IPS-NIHi11 (cell line): ENCODE measurements at regions not wholly inside any gene's neighbourhood (a gene's known extent, or its start where the extent isn't known, plus 50 kb on each side); places are given as distances from the start of the nearest gene placed in this dataset.
A peak's percentile ranks its signal among the peaks of the same experiment; 100 is the strongest.

Experiments used
- DNase-seq: peaks from one replicate; pipeline ENCODE4 v3.0.0; 2012; ENCODE audit warnings: mixed read lengths, low spot score

DNA sequence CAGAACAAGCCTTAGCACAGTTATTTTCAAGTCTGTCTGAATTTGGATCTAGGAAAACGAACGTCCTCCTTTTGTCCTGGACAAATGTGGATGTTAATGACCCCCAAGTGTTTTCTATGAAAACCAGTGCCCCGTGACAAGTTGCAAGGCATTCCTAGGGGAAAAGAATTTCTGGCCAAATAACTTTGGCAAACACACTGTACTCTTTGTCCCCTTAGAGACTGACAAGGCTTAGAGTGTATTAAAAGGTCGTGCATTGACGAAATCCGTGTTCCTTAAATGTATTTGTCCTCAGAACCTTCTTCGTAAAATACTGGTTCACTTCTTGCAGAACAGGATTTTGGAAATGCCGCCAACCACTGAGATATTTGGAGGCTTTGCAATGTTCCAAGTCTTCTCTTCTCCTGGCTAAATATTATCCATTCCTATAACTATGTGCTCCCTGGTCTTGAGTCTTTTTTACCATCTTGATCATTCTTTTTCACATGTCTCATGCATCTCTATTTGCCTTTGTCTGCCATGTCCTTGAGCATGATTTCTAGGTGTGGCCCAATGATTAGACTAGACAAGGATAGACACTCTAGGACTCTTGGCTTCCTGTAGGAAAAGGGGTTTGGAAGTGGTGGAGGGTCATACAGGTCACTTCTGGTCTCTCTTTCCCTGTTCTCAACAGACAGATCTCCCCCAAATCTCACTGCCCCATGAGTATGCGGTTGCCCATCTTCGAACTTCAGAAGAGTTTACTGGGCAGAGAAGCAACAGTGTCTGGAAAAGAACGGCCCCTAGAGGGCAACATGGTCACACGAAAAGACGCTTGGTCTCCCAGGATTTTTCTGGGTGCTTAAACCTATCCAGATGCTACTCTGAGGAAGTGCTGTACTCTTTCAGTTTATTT lies 117.5 kb downstream of the EDEM1 start:
- peak; percentile 50 for DNase-seq

DNA sequence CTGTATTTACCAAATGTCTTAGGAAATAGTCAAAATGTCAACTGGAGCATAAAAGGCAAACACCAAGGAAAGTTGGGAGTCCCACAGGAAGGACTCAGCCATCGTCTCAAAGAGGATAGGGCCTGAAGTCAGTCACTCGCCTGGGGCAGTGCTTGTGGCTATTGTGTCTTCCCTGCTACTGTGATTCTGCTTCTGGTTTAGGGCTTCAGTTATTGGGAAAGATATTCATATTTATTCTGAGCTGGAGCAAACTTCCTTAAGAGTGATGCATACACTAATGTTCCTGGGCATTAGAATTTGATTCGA lies 118.1 kb downstream of the EDEM1 start:
- no peak for DNase-seq

DNA sequence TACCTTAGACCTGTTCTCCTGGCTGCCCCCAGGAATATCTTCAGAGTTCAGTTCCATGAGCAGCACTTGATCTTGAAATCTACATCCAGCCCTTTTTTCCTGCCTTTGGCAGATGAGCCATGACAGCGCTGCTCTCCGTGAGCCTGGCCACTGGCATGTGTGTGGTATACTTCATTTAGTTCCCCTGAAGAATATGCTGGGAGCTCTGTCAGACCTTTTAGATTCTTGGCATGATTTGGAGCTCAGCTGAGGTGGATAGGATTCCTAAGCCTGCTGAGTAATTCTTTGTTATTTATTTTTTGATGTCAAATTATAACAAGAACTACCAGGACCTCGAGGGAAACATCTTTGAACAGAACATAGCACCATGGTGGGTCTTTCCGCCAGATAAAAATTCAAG lies 121.7 kb downstream of the EDEM1 start:
- no peak for DNase-seq

DNA sequence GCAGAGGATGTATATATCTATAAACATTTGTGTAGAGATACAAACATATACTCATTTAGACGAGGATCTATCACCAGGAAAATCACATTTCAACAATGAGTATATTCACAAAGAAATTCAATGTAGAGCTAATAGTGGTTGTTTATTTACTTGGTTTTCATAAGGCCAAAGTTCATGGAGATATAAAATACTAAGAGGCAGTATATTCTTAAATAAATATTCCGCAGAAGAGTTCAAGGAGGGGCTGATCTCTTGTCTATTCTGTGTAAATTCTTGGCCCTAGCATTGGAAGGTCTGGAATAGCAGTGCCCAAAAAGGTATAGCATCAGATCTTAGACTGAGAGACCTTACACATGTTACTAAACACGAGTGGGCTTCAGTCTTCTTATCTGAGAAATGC lies 122.1 kb downstream of the EDEM1 start:
- DNase-seq, result no peak

DNA sequence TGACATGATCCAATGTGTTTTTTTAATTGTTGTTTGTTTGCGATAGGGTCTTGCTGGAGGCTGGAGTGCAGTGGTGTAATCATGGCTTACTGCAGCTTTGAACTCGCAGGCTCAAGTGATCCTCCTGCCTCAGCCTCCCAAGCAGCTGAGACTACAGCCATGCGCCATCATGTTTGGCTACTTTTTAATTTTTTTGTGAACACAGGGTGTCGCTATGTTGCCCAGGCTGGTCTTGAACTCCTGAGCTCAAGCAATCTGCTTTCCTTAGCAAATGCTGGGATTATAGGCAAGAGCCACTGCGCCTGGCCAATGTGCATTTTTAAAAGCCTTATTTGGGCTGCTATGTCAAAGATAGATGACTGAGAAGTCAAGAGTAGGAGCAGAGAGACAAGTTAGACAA lies 123.0 kb downstream of the EDEM1 start:
- no peak for DNase-seq

DNA sequence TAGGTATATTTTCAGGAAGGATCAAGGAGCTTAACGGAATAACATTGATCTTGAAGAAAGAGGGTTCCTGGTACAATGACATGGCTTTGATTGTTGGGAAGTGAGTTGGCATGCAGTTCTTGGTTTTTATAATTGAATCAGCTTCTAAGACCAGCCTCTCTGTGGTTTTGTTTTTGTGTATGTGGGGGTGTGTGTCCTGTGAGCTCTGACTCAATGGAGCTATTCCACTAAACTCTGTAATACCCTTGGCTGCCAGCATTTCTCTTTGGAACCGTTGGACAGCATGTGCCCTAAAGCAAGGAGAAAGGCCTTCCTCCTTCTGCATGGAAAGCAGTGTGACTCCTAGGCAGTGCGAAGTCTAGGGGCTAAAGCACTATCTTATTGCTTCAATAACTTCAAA lies 124.8 kb downstream of the EDEM1 start:
- no peak for DNase-seq

DNA sequence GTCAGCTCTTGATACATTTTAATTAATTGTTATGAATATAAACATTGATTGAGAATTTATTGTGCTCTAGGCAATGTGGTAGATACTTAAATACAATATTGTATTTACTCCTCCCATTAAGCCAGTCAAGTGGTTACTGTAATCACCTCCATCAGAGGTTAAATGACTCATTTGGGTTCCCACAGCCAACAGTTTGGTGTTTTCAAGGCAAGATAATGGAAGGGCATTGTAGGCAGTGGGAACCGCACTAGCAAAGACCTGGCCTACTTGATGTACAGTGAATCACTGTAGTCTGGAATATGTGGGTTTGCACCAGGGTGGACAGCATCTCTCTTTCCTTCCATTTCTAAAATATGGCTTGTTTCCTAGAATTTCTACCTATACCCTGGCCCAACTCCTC lies 127.4 kb downstream of the EDEM1 start:
- no peak for DNase-seq

DNA sequence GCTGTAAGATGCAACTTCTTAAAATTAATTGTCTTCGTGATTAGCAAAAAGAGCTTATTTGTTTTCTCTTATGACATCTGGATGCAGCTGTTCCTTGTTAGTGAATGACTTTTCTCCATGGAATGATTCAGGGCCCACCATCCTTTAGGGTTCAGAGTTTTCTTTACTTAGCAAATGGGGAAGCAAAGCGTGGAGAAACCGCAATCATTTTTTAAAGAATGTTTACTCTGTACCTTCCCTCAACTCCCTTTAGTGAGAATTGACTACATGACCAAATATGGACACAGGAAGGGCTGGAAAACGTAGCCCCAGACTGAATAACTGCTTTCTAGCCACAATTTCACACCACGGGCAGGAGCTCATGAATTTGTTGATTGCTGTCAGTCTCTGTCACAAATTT lies 130.1 kb downstream of the EDEM1 start:
- no peak for DNase-seq

DNA sequence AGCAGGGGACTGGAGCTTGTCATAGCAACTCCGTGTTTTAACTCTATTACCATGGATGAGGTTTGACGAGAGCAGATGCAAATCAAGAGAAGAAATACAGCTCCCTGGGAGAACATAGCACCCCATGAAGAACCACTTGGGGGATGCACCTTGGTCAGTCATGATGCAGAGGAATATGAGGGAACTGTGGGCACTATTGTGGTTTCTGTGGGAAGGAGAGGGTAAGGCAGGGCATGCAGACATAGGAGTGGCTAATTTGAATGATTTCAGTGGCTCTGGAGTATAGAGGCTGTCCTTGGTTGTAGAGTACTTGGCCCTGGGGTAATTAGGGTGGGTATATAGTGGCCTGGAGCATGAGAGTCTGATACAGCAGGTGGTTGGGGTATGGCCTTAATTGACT lies 131.9 kb downstream of the EDEM1 start:
- DNase-seq, result no peak

DNA sequence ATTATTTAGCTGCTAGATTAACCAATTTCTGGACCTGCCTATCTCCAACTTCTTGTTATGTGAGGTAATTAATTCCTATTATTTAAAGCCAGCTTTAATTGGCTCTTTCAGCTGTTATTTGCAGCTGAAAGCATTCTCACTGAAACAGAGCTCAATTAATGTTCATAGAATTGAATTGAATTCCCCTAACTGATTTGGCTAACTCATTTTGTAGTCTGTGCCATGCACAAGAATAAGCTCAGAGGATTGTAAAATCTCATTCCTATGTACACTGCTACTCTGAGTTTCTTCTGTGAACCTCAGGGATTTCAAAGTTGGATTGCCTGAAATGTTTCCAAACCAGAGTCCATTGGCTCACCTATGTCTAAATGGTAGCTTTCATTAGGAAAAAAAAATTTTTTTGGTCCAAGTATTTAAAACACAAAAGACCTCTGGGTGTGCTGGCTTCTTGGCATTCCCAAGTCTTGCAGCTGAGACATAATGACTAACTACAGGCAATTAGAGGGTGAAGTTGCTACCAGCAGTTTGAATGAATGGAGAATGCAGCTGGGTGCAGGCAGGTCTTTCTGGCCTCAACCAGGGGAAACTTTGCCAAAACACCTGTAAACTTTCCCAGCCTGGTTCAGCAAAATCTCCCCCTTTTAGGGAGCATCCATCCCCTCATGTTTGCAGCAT lies 134.3 kb downstream of the EDEM1 start:
- DNase-seq, result no peak

DNA sequence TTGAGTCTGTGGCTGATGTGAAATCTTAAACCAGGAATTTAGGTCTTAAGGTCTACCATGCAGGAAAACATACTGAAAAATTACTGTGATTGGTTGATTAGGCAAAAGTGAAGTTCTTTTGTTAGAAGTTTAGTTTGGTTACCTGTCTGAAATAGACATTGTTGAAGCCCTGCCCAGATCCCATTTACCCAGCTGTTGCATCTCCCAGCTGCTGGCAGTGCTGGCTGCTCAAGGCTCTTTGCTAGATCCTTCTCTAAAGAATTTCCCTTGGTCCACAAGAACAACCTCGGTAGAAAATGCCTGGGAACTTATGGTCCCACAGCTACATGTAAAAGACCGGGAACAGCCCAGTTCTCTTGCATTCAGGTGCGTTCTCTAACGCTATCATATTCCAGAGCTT lies 137.3 kb downstream of the EDEM1 start:
- no peak for DNase-seq

DNA sequence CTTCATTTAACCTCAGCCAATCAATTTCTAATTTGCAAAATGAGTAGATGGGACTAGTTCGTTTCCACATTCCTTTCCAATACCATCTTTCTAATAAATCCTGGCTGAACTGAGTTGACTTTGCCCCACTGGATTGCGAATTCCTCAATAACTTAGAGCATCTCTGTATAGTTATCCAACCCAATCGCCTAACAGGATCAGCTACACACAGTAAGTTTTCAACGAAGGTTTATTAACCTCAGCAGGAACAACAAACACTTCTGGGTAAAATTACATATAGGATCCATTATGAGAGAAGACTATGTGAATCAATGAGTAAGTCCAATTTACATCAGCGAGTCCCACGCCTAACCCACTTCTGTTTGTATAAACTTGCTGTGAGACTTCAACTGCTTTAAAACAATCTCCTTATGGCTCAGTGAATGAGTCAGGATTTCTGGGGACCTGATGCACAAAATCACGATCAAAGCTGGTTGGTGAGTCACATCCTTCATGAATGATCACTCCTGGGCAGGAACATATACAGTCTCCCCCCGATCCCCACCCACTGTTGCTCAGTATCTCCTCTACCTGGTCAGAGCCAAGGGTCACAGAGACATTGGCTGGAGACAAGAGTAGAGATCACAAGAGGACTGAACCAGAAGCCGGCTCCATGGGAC lies 142.8 kb downstream of the EDEM1 start:
- no peak for DNase-seq

DNA sequence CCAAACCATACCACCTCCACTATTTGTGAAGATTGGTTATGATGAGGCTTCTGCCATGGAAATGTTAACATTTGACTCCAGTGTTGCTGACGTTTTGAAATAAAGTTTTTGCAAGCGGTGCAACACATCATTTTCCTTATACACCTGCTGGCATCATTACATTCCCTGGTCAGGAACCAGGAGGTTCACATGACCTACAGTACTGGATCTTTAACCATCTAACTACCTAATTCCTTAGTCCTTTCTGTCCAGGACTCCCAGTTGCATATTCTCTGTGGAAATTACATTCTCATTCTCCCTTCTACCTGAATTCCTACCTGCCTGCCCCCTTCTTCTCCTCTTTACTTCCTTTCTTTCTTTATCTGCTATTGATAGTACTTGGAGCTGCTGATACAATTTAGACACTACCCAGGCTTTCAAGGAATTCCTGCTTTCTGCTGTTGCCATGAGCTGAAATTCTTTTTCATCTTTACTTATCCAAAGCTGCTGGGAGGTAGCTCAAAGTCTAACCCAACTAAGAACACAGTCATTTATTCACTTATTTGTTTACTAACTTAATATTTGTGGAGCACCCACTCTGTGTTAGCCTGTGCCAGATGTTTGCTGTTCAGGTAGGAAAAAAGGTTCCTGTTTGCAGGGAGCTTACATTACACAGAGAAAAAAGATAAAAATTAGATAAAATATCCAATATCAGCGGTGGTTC lies 144.2 kb downstream of the EDEM1 start:
- no peak for DNase-seq

DNA sequence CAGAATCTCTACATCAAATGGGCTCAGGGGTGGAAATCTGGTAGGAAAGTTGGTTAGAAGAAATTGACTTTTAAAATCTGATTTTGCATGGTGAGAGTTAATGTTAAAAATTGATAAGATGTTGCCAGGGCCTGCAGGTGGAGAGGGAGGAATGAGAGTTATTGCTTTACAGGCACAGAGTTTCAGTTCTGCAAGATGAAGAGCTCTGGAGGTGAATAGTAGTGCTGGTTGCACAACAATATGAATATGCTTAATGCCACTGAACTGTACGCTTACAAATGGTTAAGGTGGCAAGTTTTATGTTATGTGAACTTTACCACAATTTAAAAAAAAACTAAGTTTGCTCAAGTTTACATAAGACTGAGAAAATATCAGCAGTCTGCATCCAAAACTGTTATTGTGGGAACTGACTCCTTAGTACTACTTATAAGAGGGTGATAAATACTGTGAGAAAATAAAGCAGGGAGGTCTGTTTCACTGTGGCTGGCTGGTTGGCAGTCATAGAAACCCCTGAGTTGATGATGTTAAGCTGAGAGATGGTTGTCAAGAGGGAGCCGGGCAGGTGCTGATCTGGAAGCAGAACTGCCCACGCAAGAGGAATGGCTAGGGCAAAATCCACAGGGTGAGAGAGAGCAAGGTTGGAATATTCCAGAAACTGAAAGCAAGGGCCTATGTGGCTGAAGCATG lies 144.9 kb downstream of the EDEM1 start:
- no peak for DNase-seq

DNA sequence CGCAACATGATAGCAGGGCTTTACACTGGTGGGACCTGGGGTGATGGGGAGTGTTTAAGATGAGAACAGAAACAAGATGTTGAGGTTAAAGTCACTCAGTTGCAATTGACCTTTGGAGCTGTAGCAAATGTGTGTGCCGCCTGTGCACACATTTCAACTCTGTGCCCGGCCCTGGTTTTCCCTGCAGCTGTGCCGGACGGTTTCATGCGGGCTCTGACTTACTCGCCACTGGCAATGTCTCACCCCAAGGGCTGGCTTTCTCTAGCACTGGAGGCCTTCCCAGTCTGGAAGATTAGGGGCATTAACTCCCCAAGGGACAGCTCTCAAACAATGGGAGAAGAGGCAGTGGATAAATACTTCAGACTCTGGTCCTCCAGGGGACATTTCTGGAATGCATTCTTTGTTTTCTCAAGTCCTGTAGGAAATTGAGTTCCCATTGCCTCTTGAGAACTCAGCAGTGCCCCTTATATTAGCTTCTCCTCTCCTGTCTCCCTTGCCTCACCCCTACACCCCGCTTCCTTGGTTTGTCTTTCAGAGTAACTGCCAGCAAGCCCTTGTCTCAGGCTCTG lies 152.5 kb downstream of the EDEM1 start:
- DNase-seq, result no peak

DNA sequence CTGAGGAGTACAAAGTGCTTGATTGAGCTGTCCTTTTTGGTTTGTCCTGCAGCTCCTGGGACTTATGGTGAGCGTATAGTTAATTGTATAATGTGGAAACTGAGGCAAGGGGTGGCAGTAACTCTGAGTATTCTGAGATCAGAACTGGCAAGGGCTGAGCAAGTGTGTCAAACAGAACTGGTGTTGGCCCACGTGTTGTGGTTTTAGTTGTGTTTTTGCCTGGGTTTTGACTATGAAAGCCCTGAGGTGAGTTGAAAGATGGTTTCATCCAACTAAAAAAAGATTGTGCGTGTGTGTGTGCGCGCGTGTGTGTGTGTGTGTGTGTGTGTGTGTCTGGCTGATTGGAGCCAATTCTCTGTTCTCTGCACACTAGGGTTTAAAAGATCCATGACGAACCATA lies 154.1 kb downstream of the EDEM1 start:
- no peak for DNase-seq

DNA sequence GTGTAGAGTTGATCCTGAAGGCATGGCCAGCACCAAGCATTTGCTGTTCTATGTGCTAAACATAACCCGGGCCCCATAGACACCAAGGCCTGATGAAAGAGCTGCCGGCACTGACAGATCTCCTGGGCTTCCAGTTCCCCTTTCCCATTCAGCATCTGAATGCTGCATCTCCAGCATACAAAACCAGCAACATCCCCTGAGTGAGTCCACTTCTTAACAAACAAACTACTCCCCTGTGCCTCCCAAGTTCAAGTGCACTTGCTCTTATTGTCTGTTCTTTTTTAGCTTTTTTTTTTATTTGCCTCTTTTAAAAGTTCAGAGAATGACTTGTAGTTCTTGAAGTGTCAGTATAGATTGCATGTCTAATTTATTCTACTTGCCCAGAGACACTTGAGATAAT lies 156.0 kb downstream of the EDEM1 start:
- no peak for DNase-seq

DNA sequence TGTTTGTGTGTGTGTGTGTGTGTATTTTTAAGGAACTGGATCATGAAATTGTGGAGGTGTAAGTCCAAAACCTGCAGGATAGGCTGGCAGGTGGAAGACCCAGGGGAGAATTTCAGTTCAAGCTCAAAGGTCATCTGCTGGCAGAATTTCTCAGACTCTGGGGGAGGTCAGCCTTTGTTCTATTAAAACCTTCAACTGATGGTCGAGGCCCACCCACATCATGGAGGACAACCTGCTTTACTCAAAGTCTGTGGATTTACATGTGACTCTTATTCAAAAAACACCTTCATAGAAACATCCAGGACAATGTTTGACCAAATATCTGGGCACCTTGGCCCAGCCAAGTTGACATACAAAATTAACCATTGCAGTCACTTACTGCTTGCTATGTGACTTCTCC lies 157.2 kb downstream of the EDEM1 start:
- no peak for DNase-seq

DNA sequence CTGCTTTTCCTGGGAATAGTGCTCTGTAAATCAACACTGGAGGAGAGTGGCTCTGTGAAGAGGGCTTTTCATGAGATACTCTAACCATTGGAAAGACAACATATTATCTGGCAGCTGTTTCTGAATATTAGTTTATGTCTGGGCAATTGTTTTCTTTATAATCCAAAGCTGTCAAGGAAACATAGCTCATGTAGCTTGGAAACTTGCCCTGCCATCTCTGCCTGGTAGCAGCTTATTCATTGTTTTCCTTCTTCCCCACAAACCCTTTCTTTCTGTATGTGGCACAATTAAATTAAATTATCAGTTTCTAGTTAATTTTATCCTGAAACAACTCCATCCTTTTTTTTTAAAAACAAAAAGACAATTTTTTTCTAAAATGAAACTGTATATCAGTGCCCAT lies 160.0 kb downstream of the EDEM1 start:
- DNase-seq, result no peak

DNA sequence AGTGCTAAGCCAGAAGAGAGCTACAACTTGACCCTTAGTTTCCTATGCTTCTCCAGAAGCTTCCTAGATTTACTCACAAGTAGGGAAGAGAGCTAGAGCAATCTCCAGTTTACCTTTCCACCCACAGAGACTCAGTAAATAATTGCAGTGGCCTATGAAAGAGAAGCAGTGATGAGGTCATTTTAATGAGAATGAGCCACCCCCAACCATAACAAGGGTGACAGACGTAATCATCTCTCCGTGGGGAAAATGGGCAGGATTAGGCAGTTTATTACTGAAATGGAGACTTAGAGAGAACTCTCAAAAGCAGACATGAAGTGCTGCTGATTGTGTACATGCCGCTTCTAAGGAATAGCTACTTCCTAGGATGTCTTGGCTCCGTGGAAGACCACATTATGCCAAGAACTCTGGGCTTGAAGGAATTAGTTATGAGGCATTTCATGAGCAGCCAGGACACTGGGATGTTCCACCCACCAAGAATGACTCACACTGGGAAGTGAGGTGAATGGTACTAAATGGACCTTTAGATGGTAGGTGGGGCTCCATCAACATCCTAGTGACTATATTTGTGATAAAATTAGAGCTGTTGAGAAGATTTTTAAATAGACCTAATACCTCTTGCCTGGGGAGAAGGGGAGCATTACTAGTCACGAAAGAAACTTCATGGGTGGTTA lies 160.9 kb downstream of the EDEM1 start:
- no peak for DNase-seq

DNA sequence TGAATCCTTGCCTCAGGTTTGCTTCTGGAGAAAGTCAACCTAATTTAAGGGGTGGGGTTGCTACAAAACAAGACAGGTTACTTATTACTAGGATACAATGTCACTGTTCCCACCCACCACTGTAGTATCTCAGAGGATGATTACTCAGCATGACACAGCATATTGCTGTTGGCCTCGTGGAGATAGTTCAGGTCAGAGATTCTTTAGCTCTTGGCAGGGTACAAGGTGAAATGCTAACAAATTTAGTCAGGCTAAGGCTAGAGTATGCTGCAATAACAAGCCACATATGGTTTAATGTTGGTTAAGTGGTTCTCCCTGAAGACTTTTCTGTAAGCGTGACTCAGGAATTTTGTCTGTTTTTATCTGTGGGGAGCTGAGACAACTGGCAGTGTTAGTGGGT lies 161.8 kb downstream of the EDEM1 start:
- no peak for DNase-seq
